ENCODE measurements at regions not wholly inside any gene's neighbourhood (a gene's known extent, or its start where the extent isn't known, plus 50 kb on each side); places are given as distances from the start of the nearest gene placed in this dataset.

- TF ChIP-seq REPIN1 (CRISPR knock-in tag; IDR thresholded peaks at IDR 0.05; ENCODE audit: borderline replicate concordance, low read depth) (0 out of 2 replicates have a peak, but pooled peaks have one; percentile 6), ZNF414 (CRISPR knock-in tag; IDR thresholded peaks at IDR 0.05) (no peak), ZNF263 (CRISPR knock-in tag; IDR thresholded peaks at IDR 0.05) (peak; percentile 93), SOX6 (IDR thresholded peaks at IDR 0.05) (no peak), SOX6 (CRISPR knock-in tag; IDR thresholded peaks at IDR 0.05) (no peak), RBM39 (IDR thresholded peaks at IDR 0.05; ENCODE audit: low read depth, low read length, poor library complexity, severe bottlenecking) (peak; percentile 23), NR0B2 (CRISPR knock-in tag; IDR thresholded peaks at IDR 0.05) (peak; percentile 15; the same call in 1 of the 2 replicates), ZNF333 (CRISPR knock-in tag; IDR thresholded peaks at IDR 0.05; ENCODE audit: borderline replicate concordance) (no peak), EEA1 (CRISPR knock-in tag; IDR thresholded peaks at IDR 0.05; ENCODE audit: borderline replicate concordance) (no peak), ZBTB49 (CRISPR knock-in tag; IDR thresholded peaks at IDR 0.05; ENCODE audit: borderline replicate concordance) (no peak)
Measured at GRCh38 chr6:167667204-167668018, 159.3 kb upstream of the AFDN start (continued).
